GM23338 (cell line): ENCODE measurements at regions not wholly inside any gene's neighbourhood (a gene's known extent, or its start where the extent isn't known, plus 50 kb on each side); places are given as distances from the start of the nearest gene placed in this dataset.

Experiments
- ATAC-seq: fragments of 200-7000 bp; cut with Tn5 transposase; 3 replicates; pipeline ENCODE4 v1.9.1; 2020
- DNase-seq: peaks from one replicate; pipeline ENCODE4 v3.0.0-alpha.2; 2015; ENCODE audit warnings: low spot score
- H2AFZ ChIP-seq: fragments of 200-600 bp; sonication (generic); 2 replicates; pipeline ENCODE4 v1.8.0; 2016; ENCODE audit warnings: antibody characterized with exemption, mild to moderate bottlenecking, moderate library complexity
- H3F3A ChIP-seq: fragments of 200-600 bp; sonication (generic); replicated peaks from 2 replicates; pipeline ENCODE4 v1.8.0; 2017; ENCODE audit warnings: antibody characterized with exemption, mixed run types, low read depth
- H3K27ac ChIP-seq: fragments of 200-600 bp; sonication (generic); 2 replicates; pipeline ENCODE4 v1.6.1; 2016; ENCODE audit warnings: low read depth
- H3K27me3 ChIP-seq: fragments of 200-600 bp; sonication (generic); 2 replicates; pipeline ENCODE4 v1.8.0; 2016; ENCODE audit warnings: mild to moderate bottlenecking, mixed run types, moderate library complexity; ENCODE audit not compliant: insufficient read depth
- H3K36me3 ChIP-seq: fragments of 200-600 bp; sonication (generic); 2 replicates; pipeline ENCODE4 v1.8.0; 2016; ENCODE audit warnings: mild to moderate bottlenecking; ENCODE audit not compliant: insufficient read depth
- H3K4me1 ChIP-seq: fragments of 200-600 bp; sonication (generic); 2 replicates; pipeline ENCODE4 v1.8.0; 2016; ENCODE audit warnings: mild to moderate bottlenecking, moderate library complexity; ENCODE audit not compliant: insufficient read depth
- H3K4me2 ChIP-seq: fragments of 200-600 bp; sonication (generic); 2 replicates; pipeline ENCODE4 v1.7.1; 2017; ENCODE audit warnings: mixed run types
- H3K4me3 ChIP-seq: fragments of 200-600 bp; sonication (generic); 2 replicates; pipeline ENCODE4 v1.6.1; 2016; ENCODE audit warnings: mixed run types
- H3K79me2 ChIP-seq: fragments of 200-600 bp; sonication (generic); replicated peaks from 2 replicates; pipeline ENCODE4 v1.8.0; 2017; ENCODE audit warnings: mild to moderate bottlenecking; ENCODE audit not compliant: insufficient read depth
- H3K9me2 ChIP-seq: fragments of 200-600 bp; sonication (generic); 2 replicates; pipeline ENCODE4 v1.8.0; 2017; ENCODE audit not compliant: insufficient read depth
- H4K20me1 ChIP-seq: fragments of 200-600 bp; sonication (generic); replicated peaks from 2 replicates; pipeline ENCODE4 v1.8.0; 2017; ENCODE audit warnings: mild to moderate bottlenecking; ENCODE audit not compliant: insufficient read depth
- H3K27ac Mint-ChIP-seq: 2 replicates; pipeline ENCODE4 v1.8.0; 2020; ENCODE audit warnings: inconsistent platforms, mild to moderate bottlenecking, moderate library complexity, mixed read lengths
- H3K27me3 Mint-ChIP-seq: 3 replicates; pipeline ENCODE4 v1.8.0; 2022; ENCODE audit warnings: low read depth, mild to moderate bottlenecking, moderate library complexity, mixed read lengths, inconsistent platforms; ENCODE audit not compliant: insufficient read depth, poor library complexity
- H3K36me3 Mint-ChIP-seq: 3 replicates; pipeline ENCODE4 v1.8.0; 2021; ENCODE audit warnings: low read depth, mild to moderate bottlenecking, inconsistent platforms, moderate library complexity, mixed read lengths
- H3K4me1 Mint-ChIP-seq: 3 replicates; pipeline ENCODE4 v1.8.0; 2020; ENCODE audit warnings: mild to moderate bottlenecking, inconsistent platforms, mixed read lengths
- H3K4me3 Mint-ChIP-seq: 3 replicates; pipeline ENCODE4 v1.8.0; 2021; ENCODE audit warnings: moderate library complexity, mild to moderate bottlenecking, inconsistent platforms, mixed read lengths
- H3K9me3 Mint-ChIP-seq: 3 replicates; pipeline ENCODE4 v1.8.0; 2020; ENCODE audit warnings: moderate library complexity, mild to moderate bottlenecking, inconsistent platforms, mixed read lengths
- CTCF ChIP-seq, 2 experiments: fragments of 200-600 bp in 1 of 2; sonication (generic) in 1 of 2; conservative IDR thresholded peaks; 2 replicates each; pipeline versions ENCODE4 v1.5.1 to v1.6.1; 2016 to 2017; ENCODE audit warnings: antibody characterized with exemption in 2 of 2, low read depth in 2 of 2, mild to moderate bottlenecking in 2 of 2, moderate library complexity in 1 of 2
- EZH2phosphoT487 ChIP-seq: fragments of 200-600 bp; sonication (generic); IDR thresholded peaks from one replicate; pipeline ENCODE4 v1.8.1; 2018; ENCODE audit warnings: antibody characterized with exemption; ENCODE audit not compliant: unreplicated experiment
- NANOG ChIP-seq: IDR thresholded peaks from 2 replicates; pipeline ENCODE4 v1.6.1; 2016; ENCODE audit warnings: antibody characterized with exemption, borderline replicate concordance
- STAT1 ChIP-seq: IDR thresholded peaks from one replicate; pipeline ENCODE4 v1.6.1; 2016; ENCODE audit warnings: antibody characterized with exemption; ENCODE audit not compliant: unreplicated experiment
- ZNF331 ChIP-seq: fragments of 250-450 bp; sonication (Bioruptor Pico); IDR thresholded peaks from 2 replicates; pipeline ENCODE4 v1.5.0; 2020; ENCODE audit warnings: low read depth, mild to moderate bottlenecking, moderate library complexity
- ZNF462 ChIP-seq: fragments of 250-450 bp; sonication (Bioruptor Pico); IDR thresholded peaks from 2 replicates; pipeline ENCODE4 v1.5.0; 2020; ENCODE audit warnings: mild to moderate bottlenecking, moderate library complexity
- TF ChIP-seq, protein P1 (sequence below): IDR thresholded peaks from 2 replicates; pipeline ENCODE4 v1.6.1; 2016; ENCODE audit warnings: antibody characterized with exemption

DNA sequence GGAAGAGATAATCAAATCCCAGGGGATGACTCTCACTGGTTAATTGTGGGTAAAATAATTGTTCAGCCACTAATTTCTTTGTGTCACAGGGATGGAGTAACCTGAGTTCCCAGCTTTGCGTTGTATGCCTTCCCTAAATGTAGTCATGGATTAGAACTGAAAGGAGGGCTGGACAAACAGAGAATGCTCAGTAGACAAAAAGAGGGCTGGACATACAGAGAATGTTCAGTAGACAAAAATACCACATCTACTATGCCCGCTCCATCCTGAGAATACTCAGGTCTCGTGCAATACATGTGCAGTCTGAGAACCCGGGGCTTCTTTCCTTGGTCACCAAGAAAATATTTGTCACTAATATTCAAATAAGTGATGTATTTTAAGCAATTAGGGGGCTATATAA, 497.9 kb downstream of the EPHA4 start (continued):
- no peak for TF ChIP-seq ZNF462
- TF ChIP-seq CTCF (conservative IDR thresholded peaks at IDR 0.05; ENCODE audit: low read depth in 2 of 2), result no peak

- Histone ChIP-seq H3F3A (no peaks in the 10 kb centered on the region), H3K27ac (no peak overlapping the region), H3K9me2 (0 out of 2 replicates have a peak, but pooled peaks cover 3% of the 10 kb centered on the region), H3K27me3 (no peaks in the 10 kb centered on the region), H3K4me1 (no peaks in the 10 kb centered on the region), H3K79me2 (no peaks in the 10 kb centered on the region), H4K20me1 (no peaks in the 10 kb centered on the region), H3K4me3 (no peak overlapping the region), H2AFZ (no peak overlapping the region), H3K4me2 (no peak overlapping the region), H3K36me3 (no peaks in the 10 kb centered on the region)
- Mint-ChIP-seq H3K36me3 (peaks cover 19% of the 10 kb centered on the region), H3K9me3 (peaks cover 24% of the 10 kb centered on the region), H3K4me3 (no peak overlapping the region), H3K27me3 (no peaks in the 10 kb centered on the region), H3K4me1 (no peaks in the 10 kb centered on the region), H3K27ac (no peak overlapping the region)
- no peak for ATAC-seq
- DNase-seq, result no peak
- TF ChIP-seq STAT1 (no peak), ZNF462 (no peak), NANOG (no peak), EZH2phosphoT487 (no peak), ZNF331 (CRISPR knock-in tag) (no peak)
- TF ChIP-seq, protein P1, sequence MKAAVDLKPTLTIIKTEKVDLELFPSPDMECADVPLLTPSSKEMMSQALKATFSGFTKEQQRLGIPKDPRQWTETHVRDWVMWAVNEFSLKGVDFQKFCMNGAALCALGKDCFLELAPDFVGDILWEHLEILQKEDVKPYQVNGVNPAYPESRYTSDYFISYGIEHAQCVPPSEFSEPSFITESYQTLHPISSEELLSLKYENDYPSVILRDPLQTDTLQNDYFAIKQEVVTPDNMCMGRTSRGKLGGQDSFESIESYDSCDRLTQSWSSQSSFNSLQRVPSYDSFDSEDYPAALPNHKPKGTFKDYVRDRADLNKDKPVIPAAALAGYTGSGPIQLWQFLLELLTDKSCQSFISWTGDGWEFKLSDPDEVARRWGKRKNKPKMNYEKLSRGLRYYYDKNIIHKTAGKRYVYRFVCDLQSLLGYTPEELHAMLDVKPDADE, result no peak
Measured at GRCh38 chr2:221075203-221075602, 496.9 kb downstream of the EPHA4 start.
